NOMO-1 treated with DMSO at 0.1 percent for 48 hours (cell line): ENCODE measurements at regions not wholly inside any gene's neighbourhood (a gene's known extent, or its start where the extent isn't known, plus 50 kb on each side); places are given as distances from the start of the nearest gene placed in this dataset.
"Not testable (repeated sequence)": the region's sequence is repeated elsewhere in the genome, so short reads cannot be mapped to it uniquely, and the experiment has no call there.

Source experiments
- DNase-seq: peaks from one replicate; lab custom pipeline; 2025; ENCODE audit not compliant: unreplicated experiment; lab: John Stamatoyannopoulos, UW

DNA sequence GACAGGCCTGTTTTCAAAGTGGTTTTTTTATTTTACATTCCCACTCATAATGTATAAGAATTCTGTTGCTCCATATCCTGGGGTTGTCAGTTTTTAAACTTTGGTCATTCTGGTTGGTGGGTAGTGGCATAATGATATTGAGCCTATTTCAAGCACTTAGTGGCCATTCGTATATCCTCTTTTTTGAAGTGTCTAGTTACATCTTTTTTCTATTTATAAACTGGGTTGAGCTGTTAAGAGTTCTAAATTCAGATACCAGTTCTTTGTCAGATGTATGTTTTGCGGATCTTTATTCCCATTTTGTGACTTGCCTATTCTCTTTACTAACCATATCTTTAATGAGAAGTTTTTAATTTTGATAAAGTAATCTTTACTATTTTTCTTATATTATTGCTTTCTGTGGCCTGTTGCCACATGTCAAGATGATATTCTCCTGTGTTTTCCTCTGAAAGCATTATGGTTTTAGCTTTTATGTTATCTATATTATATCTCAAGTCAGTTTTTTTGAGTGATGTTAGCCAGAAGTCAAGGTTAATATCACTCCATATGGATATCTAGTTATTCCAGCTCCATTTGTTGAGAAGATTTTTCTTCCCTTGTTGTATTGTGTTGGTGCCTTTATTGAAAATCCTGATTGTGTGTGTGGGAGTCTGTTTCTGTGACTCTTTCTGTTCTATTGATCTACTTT, 110.9 kb downstream of the FHIP1A start:
- DNase-seq: peak; percentile 72

DNA sequence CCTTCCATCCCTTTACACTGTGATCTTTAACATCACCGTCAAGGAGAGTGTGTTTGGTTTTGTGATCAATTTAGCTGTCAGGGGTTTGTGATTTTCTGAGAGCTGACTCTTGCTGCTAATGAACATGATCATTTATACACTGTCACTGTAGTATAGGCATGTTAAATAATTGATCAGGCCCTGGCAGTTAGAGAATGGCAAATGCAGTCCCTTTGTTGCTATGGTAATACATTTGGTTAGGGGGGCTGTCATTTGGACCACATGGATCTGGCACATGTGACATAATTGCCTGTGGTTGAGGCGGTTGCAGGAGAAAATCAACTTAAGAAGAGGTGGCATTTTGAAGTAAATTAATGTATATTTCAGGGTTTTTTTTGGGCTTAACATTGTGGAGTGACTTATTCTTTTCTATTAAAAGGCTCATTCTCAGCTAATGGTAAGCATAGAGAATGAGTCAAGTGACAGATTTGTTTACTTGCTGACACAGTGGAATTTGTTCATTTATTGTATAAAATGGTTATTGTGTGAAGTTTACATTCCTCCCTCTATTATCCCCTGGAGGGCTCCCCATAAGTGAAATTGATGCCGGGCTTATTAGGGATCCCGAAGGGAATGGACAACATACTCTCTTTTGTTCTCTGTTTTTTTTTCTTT, 114.0 kb downstream of the FHIP1A start:
- no peak for DNase-seq

DNA sequence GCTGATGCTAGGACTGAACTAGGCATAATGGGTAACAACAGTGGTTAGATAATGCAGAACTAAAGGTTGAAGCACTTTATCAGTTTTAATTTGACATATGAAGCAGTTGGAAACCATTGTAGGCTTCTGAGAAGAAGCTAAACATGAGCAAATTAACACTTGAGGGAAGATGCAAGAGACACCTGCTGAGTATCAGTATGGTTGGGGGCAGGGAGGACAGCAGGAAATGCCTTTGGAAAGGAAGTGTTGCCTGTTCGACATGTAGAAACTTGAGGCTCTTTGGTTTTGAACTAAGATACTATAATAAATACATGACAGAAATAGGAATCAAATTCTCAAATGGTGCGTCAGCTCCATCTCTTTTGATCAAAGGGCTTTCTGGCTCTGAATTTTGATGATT, 115.6 kb downstream of the FHIP1A start:
- DNase-seq: no peak

DNA sequence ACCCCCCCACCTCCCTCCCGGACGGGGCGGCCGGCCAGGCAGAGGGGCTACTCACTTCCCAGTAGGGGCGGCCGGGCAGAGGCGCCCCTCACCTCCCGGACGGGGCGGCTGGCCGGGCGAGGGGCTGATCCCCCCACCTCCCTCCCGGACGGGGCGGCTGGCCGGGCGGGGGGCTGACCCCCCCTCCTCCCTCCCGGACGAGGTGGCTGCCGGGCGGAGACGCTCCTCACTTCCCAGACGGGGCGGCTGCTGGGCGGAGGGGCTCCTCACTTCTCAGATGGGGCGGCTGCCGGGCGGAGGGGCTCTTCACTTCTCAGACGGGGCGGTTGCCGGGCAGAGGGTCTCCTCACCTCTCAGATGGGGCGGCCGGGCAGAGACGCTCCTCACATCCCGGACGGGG, 117.5 kb downstream of the FHIP1A start:
- DNase-seq: not testable (repeated sequence)

DNA sequence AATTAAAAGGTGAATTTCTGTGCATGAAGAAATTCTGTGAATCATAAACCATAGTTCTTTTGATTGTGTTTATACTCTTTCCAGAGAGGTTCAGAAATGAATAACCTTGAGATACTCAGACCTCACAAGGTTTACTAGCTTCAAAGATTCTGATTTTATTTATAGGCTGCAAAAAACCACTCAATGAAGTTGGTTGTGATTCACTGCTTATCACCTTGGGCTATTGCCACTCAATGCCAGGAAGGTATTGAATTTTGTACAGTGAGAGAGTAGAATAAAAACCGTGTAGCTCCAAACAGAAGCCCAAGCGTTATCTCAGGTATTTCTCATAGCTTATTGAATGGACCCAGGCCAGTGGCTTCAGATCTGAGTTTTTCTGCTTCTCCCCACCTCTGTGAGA, 118.7 kb downstream of the FHIP1A start:
- DNase-seq: no peak

DNA sequence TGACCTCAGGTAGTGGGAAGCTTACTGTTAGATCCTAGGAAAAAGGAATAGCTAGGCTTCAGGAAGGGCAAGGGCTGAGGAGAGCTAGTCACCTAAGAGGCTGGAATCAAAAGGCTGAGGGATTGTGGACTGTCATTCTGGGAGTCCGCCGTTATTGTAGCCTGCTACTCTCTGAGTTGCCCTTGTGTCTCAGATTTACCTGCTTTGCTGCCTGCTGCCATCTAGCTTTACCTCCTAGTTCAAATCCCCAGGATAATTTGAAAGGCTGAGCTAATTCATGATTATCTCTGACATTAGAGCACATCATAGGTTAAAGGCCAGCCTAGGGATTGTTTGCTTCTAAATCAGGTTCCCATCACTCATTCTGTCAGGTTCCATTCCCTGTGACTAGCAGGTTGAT, 120.2 kb downstream of the FHIP1A start:
- no peak for DNase-seq

DNA sequence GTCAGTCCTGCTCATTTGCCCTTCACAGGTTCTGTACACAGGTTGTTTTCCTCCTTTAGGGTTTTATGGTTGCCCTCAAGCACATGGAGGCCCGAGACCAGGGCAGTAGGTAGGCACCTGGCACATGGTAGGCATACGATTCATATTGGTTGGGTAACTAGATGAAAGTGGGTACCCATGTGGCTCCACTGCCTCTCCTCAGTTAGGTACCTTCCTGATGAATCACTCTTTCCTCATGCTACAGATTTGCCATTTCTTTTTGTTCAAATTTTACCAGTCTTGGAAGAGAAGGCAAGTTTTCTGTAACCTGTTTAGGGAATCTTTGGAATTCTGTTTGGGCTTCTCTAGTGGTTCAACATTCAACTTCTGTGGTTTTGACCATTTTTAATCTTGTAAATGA, 121.3 kb downstream of the FHIP1A start:
- no peak for DNase-seq

DNA sequence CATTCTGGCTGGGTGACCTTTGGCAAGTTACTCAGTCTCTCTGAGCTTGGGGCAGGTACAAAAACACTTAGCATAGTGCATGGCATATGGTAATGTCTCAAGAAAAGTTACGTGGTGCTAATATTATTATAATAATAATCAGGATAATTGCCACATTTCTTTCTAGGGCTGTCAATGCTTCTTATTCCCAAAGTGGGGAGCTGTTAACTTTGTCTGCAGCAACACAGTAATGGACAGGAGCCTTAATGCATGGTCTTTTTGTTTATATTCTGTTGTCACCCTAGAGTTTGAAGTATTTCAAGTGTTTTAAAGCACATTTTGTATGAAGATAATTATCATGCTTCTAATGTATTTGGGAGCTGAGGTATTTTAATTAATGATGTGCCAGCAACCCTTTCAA, 121.8 kb downstream of the FHIP1A start:
- no peak for DNase-seq

DNA sequence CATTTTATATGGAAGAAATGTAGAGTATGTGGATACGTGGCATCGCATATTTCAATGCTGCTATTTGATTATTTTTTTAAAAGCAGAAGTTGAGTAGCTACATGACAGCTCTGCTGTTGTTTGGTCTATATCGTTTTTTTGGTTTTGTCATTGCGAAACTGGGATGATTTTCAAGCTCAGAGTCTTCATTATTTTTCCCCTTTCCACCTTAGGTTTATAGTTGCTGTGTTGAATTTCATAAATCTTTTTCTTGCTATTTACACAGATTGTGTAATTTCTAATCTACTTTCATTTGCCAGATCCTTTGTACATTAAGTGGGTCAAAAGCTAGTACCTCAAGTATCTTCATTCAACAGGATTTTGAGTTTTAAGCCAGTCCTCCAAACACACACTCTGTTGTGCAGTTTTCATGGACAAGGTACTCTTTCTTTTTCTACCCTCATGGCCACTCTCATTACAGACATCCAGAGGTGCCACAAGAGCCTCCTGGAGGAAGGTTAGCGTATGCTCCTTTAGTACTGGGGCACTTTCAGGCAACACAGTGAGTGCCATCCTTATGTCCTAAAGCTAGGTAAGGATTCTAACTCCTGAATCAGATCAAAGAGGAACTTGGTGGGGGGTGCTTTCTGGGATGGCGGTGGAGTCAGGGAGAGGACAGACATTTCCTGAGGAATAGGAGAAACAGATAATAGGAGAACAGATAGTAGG, 123.2 kb downstream of the FHIP1A start:
- peak; percentile 75 for DNase-seq

DNA sequence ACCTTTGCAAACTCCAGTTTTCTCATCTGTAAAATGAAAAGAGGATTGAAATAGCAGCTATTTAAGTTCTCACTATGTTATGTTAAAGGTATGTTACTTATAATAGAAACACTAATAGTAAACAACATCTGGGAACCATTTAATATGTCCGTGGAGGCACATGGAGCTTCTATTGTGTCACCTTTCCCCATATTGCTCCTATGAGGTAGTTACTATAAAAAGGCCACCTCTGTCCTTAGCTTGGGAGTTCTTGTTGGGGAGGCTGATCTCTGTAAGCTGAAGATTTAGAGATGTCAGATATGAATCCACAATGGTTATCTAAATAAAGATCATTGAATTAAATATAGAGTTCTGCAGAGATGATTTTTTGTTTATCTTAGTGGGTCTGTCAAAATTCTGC, 125.2 kb downstream of the FHIP1A start:
- DNase-seq: no peak

DNA sequence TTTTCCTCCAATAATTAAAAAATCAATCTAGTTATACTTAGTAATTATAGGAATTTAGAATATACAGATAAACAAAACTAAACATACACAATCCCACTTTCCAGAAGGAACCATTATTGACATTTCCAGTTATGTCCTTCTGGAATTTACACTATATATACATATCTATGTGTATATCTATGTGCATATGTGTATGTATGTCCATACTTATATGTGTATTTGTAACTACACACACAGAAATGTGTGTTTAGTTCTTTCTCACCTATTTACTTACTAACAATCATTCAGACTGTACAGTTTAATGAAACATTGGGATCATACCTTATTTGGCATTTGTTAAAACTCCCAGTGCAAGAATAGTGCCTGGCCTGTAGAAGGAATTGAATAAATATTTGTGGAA, 126.4 kb downstream of the FHIP1A start:
- no peak for DNase-seq

DNA sequence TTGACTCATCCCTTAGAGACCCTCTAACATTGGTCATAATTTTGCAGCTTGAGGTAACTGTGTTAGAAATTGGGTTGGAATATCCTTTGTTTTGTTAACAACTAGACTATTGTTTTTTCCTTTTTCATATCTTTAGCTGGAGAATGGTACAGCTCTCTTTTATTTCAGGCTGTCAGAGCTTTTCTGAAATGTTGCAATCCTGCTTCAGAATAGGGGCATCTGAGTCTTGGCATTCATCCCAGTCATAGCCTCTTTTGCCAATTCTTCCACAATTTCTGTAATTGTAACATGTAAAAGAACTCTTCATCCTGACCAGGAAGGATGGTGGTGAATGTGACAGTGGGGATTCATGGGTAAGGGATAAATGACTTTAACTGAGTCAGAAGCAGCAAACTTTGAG, 128.7 kb downstream of the FHIP1A start:
- DNase-seq: no peak

DNA sequence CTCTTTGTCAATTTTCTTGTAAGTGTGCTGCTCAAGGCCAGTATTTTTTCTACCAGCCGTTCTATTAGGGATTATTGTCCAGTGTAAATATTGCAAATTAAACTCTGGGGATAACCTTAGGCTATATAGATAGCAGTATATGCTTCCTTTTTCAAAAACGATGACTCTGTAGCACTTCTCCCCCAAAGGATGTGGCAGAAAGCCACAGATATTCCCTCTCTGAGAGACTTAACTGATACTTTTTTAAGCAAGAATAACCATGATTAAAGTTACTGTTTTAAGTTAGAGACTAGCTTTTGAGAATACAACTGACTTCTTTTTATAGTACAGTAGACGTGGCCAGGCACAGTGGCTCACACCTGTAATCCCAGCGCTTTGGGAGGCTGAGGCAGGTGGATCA, 130.0 kb downstream of the FHIP1A start:
- DNase-seq: no peak

DNA sequence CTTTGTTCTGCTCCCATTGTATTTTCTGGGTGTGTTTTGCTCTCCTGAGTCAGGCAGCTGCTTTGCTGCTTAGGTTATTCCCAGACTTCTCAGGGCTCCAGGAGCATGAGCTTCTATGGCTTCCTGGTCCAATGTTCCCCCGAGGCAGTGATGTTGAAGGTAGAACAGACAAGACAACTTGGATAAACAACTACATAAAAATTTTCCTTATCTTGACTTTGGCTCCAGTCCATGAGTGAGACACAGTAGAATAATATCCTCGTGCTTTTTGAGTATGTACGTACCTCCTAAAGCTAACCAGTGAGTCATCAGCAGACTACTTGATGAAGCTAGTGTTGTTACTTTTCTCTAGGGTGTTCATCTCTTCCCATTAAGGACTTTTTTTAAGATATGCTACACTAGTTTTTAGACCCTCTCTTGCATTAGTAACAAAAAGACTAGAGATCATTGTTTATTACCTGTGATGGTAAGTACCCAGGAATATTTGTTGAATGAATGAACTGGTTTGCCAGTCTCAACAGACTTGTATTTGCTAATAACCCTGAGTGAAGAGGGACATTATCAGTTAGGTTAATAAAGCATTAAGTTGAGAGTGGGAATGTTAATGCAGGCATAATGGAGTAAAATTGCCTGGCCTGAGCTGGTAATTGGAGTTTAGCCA, 131.9 kb downstream of the FHIP1A start:
- DNase-seq: no peak

DNA sequence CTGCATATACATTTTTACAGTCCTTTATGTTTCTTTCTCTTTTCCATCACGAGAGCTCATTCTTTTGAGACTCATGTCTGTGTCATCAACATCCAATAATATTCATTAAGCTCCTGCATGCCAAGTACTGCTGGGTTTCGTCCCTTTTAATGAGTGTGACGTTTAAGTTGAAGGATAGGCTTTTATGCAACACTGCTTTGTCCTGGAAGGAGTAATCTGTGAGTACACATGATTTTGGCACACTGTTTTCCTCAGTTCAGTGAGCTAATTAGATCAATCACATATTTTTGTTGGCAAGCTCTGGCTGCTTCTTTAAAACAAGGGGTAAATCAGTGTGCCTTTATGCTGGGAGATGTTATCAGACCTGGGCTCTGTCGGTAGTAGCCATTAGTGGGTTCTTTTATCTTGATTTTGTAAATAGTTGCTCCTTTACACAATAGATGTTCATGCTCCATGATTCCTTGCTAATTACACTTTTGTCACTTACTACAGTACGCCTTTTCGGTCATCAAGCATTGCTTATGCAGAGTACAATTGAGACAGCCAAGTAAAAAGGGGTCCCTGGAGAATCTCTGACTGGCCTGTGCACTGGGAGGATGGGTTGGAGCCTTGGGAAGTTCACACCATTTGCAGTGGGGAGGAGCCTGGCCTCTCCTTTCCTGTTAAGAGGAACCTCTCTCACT, 132.6 kb downstream of the FHIP1A start:
- DNase-seq: no peak

DNA sequence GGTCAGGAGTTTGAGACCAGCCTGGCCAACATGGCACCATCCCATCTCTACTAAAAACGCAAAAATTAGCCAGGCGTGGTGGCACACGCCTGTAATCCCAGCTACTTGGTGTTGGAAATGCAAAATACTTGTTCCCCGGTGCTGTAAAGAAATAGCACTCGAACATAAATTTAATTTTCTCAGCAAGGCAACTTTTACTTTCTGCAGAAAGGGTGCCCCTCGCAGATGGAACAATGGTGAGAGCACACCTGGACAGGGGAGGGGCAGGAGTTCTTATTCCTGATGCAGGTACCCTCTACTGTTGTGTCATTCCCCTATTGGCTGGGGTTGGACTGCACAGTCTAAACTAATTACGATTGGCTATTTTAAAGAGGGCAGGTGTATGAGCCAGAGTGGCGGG, 139.7 kb downstream of the FHIP1A start:
- no peak for DNase-seq

DNA sequence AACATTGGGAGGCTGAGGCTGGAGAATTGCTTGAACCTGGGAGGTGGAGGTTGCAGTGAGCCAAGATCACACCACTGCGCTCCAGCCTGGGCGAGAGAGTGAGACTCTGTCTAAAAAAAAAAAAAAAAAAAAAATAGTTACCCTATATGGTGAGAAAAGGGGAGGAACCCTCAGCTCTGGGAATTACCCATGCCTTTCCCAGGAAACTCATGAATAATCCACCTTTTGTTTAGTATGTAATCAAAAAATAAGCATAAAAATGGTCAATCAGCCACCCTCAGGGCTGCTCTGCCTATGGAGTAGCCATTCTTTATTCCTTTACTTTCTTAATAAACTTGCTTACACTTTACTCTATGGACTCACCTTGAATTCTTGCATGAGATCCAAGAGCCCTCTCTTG, 140.4 kb downstream of the FHIP1A start:
- DNase-seq: not testable (repeated sequence)

DNA sequence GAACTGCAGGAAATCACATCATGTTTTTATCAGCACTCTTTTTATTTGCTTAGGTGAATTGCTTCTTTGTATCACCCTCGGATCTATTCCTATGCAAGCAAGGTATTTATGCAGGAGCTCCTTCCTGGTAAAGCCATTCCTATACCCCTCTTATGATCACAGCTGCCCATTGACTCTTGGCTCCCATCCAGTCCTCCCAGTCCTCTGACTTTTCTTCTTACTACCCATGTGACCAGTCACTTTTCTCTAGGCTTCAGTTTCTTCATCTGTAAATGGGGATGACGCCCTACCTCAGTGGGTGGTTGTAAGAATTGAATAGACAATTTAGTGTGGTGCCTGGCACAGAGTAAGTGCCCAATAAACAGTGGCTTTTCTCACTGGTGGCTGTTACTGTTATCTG, 144.9 kb downstream of the FHIP1A start:
- DNase-seq: no peak

DNA sequence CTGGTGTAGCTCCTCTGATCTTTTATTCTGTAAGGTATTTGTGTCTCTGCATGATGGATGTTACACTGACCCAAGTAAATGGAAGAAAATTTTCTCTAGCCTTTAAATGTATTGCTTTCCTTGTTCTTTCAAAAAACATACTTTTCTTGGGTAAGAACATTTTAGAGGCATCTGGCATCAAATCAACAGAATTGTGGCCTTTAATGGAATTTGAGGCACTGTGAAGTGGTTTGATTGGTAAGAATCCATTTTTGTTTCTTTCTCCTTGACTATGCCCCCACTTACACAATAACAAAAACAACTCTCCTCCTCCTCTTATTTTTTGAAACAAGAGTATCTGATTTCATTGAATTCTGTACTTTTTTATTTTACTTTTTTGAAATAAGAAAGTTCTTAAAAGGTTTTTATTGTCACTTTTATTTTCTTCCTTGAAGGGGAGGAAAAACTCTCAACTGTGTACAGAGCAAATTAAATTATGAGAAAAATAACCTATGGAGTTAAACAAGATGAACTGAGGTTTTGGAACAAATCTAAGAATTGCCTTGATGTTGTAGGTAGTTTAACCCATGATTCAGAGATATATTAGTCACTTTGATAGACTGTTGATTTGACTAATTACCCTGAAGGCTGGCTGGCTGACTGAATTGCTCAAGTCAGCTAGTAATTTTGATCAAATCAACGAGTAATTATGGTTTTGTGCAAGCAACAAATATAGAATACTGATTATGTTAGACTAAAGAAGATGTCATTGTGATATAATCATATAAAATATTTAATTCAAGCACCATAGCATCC, 146.4 kb downstream of the FHIP1A start:
- no peak for DNase-seq

DNA sequence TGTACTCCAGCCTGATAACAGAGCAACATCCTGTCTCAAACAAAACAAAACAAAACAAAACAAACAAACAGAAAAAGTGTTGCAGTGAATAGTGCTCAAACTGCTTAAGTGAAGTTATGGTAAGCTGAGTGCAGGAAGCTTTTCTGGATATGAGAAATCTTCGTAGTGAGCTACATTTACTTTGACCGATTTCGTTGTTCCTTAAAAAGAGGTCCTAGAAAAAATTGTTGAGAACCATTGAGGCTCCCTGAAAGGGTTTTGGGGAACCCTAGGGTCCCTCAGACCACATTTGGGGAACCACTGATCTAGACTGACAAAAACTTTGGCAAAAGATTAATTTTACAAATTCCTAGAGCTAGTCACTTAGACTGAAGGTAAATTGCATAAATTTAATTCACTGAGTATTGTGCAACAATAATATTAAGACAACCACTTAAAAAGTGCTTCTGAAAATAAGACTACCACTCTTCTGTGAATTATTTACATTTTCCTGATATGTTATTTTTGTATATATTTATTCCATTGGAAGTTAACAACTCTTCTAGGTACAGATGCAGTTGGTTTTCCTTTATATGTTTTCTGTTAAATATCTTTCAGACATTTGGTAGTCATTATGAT, 149.6 kb downstream of the FHIP1A start:
- no peak for DNase-seq
